ENCODE measurements at regions not wholly inside any gene's neighbourhood (a gene's known extent, or its start where the extent isn't known, plus 50 kb on each side); places are given as distances from the start of the nearest gene placed in this dataset.

DNA sequence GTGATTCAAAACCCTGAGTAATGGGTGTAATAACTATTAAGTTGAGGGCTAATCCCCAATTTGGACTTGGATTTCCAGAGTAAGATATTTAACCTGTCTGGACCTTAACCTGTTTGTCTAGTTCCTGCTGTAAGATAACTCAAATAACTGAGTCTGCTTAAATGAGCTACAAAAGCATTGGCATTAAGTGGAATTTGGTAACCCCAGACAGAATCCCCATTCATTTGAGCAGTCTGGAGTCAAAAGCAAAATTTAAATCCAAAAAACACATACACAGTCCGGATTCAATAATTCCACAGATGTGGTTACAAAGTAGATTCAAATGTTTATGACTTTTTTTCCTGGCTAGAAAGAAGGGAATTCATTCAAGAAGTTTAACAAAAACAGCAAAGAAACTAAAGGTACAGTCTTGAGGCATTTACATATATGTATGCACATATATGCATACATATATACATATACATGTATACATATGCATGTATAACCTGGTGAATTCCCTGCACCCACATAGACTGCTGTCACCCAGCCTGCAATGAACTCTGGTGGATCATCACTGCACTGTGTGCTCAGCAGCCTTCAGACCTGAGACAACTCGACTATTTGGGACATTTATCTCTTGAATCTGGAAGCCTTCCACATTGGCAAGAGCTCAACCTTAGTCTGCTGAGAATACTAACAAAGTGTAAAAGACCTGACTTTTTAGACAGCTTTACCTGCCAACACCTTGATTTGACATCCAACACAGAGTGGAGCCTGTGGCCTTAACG, 205.4 kb downstream of the LURAP1L start:
- TF ChIP-seq, protein P1, sequence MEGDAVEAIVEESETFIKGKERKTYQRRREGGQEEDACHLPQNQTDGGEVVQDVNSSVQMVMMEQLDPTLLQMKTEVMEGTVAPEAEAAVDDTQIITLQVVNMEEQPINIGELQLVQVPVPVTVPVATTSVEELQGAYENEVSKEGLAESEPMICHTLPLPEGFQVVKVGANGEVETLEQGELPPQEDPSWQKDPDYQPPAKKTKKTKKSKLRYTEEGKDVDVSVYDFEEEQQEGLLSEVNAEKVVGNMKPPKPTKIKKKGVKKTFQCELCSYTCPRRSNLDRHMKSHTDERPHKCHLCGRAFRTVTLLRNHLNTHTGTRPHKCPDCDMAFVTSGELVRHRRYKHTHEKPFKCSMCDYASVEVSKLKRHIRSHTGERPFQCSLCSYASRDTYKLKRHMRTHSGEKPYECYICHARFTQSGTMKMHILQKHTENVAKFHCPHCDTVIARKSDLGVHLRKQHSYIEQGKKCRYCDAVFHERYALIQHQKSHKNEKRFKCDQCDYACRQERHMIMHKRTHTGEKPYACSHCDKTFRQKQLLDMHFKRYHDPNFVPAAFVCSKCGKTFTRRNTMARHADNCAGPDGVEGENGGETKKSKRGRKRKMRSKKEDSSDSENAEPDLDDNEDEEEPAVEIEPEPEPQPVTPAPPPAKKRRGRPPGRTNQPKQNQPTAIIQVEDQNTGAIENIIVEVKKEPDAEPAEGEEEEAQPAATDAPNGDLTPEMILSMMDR (IDR thresholded peaks at IDR 0.05; ENCODE audit: unreplicated experiment in 3 of 3): no peak
- no peaks in the 10 kb centered on the region for H3K27me3 Mint-ChIP-seq (ENCODE audit: low read depth)
- peaks cover 8% of the 10 kb centered on the region for H3K4me1 Mint-ChIP-seq
- no peaks in the 10 kb centered on the region for H3K36me3 Mint-ChIP-seq (ENCODE audit: low read depth)
- peak overlapping the region in 1 of 3 experiments; percentile 23 for H3K27ac Mint-ChIP-seq
- H3K9me3 Mint-ChIP-seq: peaks cover 3% of the 10 kb centered on the region
- no peak overlapping the region for H3K4me3 Mint-ChIP-seq

DNA sequence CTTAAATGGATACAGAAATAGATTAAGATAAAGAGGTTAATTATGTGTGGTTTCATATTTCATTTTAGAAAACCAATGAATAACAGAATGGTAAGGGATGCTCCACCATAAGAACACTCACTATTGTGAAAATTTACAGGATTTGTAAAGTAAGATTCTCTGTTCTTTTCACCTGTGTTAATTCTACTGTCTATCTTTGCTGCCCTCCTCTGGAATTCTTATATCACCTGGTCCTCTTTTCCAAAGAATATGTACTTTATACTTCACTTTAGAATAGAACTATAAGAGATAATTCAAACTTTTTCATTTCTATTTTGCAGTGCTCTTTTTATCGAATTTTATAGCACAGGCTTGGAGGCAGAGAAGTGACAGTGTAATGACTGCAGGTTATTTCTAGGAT, 213.4 kb downstream of the LURAP1L start:
- TF ChIP-seq, protein P1 (IDR thresholded peaks at IDR 0.05; ENCODE audit: unreplicated experiment in 3 of 3): peak in 1 of 3 experiments; percentile 19
- Mint-ChIP-seq H3K27ac (no peak overlapping the region), H3K9me3 (no peaks in the 10 kb centered on the region), H3K27me3 (ENCODE audit: low read depth) (no peaks in the 10 kb centered on the region), H3K36me3 (ENCODE audit: low read depth) (no peaks in the 10 kb centered on the region), H3K4me3 (no peak overlapping the region), H3K4me1 (peaks cover 4% of the 10 kb centered on the region)

DNA sequence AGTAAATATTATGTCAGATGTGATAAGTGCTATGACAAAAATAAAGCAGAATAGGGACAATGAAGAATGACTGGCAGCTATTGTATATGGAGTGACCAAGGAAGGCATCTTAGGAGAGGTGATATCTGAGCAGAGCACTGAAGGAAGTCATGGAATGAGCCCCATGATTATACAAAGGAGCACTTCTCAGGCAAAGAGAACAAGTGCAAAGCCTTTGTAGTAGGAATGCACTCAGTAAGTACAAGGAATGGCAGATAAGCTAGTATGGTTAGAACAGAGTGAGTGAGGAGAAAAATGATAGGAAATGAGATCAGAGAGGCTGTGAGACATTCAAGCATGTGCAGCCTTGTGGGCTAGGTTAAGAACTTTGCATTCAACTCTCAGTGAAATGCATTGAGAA, 214.8 kb downstream of the LURAP1L start:
- no peaks in the 10 kb centered on the region for H3K4me1 Mint-ChIP-seq
- TF ChIP-seq, protein P1 (IDR thresholded peaks at IDR 0.05; ENCODE audit: unreplicated experiment in 3 of 3): no peak
- H3K4me3 Mint-ChIP-seq: no peak overlapping the region
- no peaks in the 10 kb centered on the region for H3K9me3 Mint-ChIP-seq
- no peaks in the 10 kb centered on the region for H3K27me3 Mint-ChIP-seq (ENCODE audit: low read depth)
- no peak overlapping the region for H3K27ac Mint-ChIP-seq
- no peaks in the 10 kb centered on the region for H3K36me3 Mint-ChIP-seq (ENCODE audit: low read depth)

DNA sequence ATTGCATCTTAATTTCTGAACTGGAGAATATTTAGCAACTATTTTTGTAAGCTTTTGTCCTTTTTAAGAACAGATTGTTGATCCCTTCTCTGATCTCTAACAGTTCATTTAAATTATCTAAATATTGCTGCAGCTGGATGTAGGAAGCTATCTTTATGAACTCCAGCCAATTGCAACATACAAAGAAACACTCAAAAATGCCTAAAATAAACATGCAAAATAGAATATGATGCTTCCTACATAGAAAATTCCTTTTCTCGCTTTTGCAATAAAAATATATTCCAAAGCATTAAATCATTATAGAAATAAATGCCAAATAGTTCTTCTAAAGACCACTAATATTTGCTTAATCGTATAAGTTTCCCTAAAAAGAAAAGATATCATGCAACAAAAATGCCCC, 218.6 kb downstream of the LURAP1L start:
- H3K4me3 Mint-ChIP-seq: no peak overlapping the region
- H3K36me3 Mint-ChIP-seq (ENCODE audit: low read depth): no peaks in the 10 kb centered on the region
- TF ChIP-seq, protein P1 (IDR thresholded peaks at IDR 0.05; ENCODE audit: unreplicated experiment in 3 of 3): no peak
- H3K27me3 Mint-ChIP-seq (ENCODE audit: low read depth): no peaks in the 10 kb centered on the region
- H3K9me3 Mint-ChIP-seq: no peaks in the 10 kb centered on the region
- H3K4me1 Mint-ChIP-seq: no peaks in the 10 kb centered on the region
- no peak overlapping the region for H3K27ac Mint-ChIP-seq

DNA sequence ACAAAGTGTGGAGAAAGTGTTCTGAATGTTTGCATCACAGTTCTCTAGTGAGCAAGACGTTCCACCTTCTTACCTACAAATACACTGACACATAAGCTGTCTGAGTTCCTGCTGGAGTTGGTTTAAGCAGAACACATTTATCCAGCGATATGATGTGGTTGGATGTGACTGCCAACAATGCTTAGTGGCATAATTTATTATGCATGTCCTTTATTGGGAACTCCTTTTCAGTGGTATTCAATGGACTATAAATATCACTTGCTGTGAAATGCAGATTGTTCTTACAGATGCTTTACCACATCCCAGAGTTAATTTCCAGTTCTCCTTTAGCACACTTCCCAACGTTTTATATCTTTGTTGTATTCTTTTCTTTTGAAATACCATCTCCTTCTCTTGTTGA, 222.2 kb downstream of the LURAP1L start:
- no peaks in the 10 kb centered on the region for H3K27me3 Mint-ChIP-seq (ENCODE audit: low read depth)
- TF ChIP-seq, protein P1 (IDR thresholded peaks at IDR 0.05; ENCODE audit: unreplicated experiment in 3 of 3): no peak
- H3K4me1 Mint-ChIP-seq: no peaks in the 10 kb centered on the region
- H3K4me3 Mint-ChIP-seq: no peak overlapping the region
- H3K36me3 Mint-ChIP-seq (ENCODE audit: low read depth): no peaks in the 10 kb centered on the region
- peak overlapping the region in 1 of 3 experiments; percentile 31 for H3K27ac Mint-ChIP-seq
- H3K9me3 Mint-ChIP-seq: no peaks in the 10 kb centered on the region

DNA sequence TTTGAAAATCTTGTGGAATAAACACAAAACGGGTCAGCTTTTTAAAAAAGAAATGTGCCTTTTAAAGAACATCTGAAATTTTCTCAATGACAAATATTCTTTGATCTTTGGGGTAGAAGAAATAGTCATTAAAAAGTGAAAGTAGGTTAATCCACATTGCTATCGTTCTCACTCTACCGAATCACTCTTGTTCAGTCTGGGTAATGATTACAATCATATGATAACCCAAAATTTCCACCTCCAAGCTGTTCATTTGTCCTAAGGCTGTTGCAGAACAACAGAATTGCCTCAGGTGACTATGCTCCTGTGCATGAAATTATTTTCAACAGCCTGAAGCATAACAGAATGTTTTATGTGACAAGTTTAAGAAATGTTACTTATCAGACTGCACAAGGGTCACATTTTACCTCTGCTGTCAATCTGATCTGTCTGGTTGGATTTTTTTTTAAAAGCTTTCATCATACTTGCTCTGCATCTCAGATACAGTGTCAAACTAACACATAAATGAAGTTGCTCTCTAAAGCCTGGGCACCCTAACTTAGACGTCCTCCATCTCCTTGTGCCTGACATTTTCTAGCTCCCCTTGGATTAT, 227.3 kb downstream of the LURAP1L start:
- Mint-ChIP-seq H3K9me3 (peaks cover 2% of the 10 kb centered on the region), H3K27me3 (ENCODE audit: low read depth) (no peaks in the 10 kb centered on the region), H3K36me3 (ENCODE audit: low read depth) (no peaks in the 10 kb centered on the region), H3K4me3 (no peak overlapping the region), H3K27ac (peak overlapping the region in 2 of 3 experiments; percentile 18 to 61), H3K4me1 (no peaks in the 10 kb centered on the region)
- TF ChIP-seq, protein P1 (IDR thresholded peaks at IDR 0.05; ENCODE audit: unreplicated experiment in 3 of 3): no peak

Data from nephron (organoid).